HEK293 (cell line): ENCODE measurements at regions not wholly inside any gene's neighbourhood (a gene's known extent, or its start where the extent isn't known, plus 50 kb on each side); places are given as distances from the start of the nearest gene placed in this dataset.

Experiments used
- ZNF132 ChIP-seq: fragments of 450-650 bp; formaldehyde crosslinking; IDR thresholded peaks from 2 replicates; pipeline ENCODE4 v1.5.1; 2017; ENCODE audit warnings: missing biosample characterization, missing genetic modification characterization, borderline replicate concordance
- ZNF311 ChIP-seq: fragments of 450-650 bp; formaldehyde crosslinking; IDR thresholded peaks from 2 replicates; pipeline ENCODE4 v1.5.1; 2017; ENCODE audit warnings: missing biosample characterization, missing genetic modification characterization, borderline replicate concordance
- ZNF366 ChIP-seq: fragments of 450-650 bp; formaldehyde crosslinking; conservative IDR thresholded peaks from 2 replicates; pipeline ENCODE4 v1.5.1; 2016; ENCODE audit warnings: missing biosample characterization, missing genetic modification characterization
- ZNF548 ChIP-seq: fragments of 450-650 bp; formaldehyde crosslinking; IDR thresholded peaks from 2 replicates; pipeline ENCODE4 v1.5.1; 2016; ENCODE audit warnings: missing biosample characterization, missing genetic modification characterization
- TF ChIP-seq, protein P1 (sequence below): fragments of 450-650 bp; formaldehyde crosslinking; IDR thresholded peaks from 2 replicates; pipeline ENCODE4 v1.5.1; 2016; ENCODE audit warnings: missing biosample characterization, missing genetic modification characterization
- TF ChIP-seq, protein P2 (sequence below): fragments of 450-650 bp; formaldehyde crosslinking; IDR thresholded peaks from 2 replicates; pipeline ENCODE4 v1.5.1; 2017; ENCODE audit warnings: missing biosample characterization, missing genetic modification characterization
- TF ChIP-seq, protein P3 (sequence below): fragments of 450-650 bp; formaldehyde crosslinking; IDR thresholded peaks from 2 replicates; pipeline ENCODE4 v1.5.1; 2016; ENCODE audit warnings: missing biosample characterization, missing genetic modification characterization
- TF ChIP-seq, protein P4 (sequence below): fragments of 450-650 bp; formaldehyde crosslinking; IDR thresholded peaks from 2 replicates; pipeline ENCODE4 v1.5.1; 2017; ENCODE audit warnings: missing biosample characterization, missing genetic modification characterization
- TF ChIP-seq, protein P5 (sequence below): fragments of 450-650 bp; formaldehyde crosslinking; IDR thresholded peaks from 2 replicates; pipeline ENCODE4 v1.5.1; 2016; ENCODE audit warnings: missing biosample characterization, missing genetic modification characterization

DNA sequence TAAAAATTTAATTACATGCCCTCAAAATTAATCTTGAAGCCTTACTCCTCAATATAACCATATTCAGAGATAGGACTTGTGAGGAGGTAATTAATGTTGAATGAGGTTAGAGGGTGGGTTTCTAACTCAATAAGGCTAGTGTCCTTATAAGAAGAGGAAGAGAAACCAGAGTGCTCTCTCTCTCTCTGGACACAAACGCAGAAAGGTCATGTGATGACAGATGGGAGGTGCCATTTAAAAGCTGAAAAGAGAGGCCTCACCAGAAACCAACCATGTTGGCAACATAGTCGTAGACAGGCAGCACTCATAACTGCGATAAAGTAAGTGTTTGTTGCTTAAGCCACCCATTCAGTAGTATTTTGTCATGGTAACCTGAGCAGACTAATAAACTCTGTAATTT, 378.5 kb upstream of the LMO3 start:
- TF ChIP-seq, protein P1, sequence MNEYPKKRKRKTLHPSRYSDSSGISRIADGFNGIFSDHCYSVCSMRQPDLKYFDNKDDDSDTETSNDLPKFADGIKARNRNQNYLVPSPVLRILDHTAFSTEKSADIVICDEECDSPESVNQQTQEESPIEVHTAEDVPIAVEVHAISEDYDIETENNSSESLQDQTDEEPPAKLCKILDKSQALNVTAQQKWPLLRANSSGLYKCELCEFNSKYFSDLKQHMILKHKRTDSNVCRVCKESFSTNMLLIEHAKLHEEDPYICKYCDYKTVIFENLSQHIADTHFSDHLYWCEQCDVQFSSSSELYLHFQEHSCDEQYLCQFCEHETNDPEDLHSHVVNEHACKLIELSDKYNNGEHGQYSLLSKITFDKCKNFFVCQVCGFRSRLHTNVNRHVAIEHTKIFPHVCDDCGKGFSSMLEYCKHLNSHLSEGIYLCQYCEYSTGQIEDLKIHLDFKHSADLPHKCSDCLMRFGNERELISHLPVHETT (tag by site-specific recombination), result no peak
- no peak for TF ChIP-seq ZNF548 (tag by site-specific recombination)
- TF ChIP-seq, protein P2, sequence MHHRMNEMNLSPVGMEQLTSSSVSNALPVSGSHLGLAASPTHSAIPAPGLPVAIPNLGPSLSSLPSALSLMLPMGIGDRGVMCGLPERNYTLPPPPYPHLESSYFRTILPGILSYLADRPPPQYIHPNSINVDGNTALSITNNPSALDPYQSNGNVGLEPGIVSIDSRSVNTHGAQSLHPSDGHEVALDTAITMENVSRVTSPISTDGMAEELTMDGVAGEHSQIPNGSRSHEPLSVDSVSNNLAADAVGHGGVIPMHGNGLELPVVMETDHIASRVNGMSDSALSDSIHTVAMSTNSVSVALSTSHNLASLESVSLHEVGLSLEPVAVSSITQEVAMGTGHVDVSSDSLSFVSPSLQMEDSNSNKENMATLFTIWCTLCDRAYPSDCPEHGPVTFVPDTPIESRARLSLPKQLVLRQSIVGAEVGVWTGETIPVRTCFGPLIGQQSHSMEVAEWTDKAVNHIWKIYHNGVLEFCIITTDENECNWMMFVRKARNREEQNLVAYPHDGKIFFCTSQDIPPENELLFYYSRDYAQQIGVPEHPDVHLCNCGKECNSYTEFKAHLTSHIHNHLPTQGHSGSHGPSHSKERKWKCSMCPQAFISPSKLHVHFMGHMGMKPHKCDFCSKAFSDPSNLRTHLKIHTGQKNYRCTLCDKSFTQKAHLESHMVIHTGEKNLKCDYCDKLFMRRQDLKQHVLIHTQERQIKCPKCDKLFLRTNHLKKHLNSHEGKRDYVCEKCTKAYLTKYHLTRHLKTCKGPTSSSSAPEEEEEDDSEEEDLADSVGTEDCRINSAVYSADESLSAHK (tag by site-specific recombination), result no peak
- TF ChIP-seq ZNF132 (tag by site-specific recombination), result no peak
- TF ChIP-seq, protein P3, sequence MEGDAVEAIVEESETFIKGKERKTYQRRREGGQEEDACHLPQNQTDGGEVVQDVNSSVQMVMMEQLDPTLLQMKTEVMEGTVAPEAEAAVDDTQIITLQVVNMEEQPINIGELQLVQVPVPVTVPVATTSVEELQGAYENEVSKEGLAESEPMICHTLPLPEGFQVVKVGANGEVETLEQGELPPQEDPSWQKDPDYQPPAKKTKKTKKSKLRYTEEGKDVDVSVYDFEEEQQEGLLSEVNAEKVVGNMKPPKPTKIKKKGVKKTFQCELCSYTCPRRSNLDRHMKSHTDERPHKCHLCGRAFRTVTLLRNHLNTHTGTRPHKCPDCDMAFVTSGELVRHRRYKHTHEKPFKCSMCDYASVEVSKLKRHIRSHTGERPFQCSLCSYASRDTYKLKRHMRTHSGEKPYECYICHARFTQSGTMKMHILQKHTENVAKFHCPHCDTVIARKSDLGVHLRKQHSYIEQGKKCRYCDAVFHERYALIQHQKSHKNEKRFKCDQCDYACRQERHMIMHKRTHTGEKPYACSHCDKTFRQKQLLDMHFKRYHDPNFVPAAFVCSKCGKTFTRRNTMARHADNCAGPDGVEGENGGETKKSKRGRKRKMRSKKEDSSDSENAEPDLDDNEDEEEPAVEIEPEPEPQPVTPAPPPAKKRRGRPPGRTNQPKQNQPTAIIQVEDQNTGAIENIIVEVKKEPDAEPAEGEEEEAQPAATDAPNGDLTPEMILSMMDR (tag by site-specific recombination), result no peak
- TF ChIP-seq, protein P4, sequence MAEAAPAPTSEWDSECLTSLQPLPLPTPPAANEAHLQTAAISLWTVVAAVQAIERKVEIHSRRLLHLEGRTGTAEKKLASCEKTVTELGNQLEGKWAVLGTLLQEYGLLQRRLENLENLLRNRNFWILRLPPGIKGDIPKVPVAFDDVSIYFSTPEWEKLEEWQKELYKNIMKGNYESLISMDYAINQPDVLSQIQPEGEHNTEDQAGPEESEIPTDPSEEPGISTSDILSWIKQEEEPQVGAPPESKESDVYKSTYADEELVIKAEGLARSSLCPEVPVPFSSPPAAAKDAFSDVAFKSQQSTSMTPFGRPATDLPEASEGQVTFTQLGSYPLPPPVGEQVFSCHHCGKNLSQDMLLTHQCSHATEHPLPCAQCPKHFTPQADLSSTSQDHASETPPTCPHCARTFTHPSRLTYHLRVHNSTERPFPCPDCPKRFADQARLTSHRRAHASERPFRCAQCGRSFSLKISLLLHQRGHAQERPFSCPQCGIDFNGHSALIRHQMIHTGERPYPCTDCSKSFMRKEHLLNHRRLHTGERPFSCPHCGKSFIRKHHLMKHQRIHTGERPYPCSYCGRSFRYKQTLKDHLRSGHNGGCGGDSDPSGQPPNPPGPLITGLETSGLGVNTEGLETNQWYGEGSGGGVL (tag by site-specific recombination), result no peak
- TF ChIP-seq ZNF366, result no peak
- TF ChIP-seq, protein P5, sequence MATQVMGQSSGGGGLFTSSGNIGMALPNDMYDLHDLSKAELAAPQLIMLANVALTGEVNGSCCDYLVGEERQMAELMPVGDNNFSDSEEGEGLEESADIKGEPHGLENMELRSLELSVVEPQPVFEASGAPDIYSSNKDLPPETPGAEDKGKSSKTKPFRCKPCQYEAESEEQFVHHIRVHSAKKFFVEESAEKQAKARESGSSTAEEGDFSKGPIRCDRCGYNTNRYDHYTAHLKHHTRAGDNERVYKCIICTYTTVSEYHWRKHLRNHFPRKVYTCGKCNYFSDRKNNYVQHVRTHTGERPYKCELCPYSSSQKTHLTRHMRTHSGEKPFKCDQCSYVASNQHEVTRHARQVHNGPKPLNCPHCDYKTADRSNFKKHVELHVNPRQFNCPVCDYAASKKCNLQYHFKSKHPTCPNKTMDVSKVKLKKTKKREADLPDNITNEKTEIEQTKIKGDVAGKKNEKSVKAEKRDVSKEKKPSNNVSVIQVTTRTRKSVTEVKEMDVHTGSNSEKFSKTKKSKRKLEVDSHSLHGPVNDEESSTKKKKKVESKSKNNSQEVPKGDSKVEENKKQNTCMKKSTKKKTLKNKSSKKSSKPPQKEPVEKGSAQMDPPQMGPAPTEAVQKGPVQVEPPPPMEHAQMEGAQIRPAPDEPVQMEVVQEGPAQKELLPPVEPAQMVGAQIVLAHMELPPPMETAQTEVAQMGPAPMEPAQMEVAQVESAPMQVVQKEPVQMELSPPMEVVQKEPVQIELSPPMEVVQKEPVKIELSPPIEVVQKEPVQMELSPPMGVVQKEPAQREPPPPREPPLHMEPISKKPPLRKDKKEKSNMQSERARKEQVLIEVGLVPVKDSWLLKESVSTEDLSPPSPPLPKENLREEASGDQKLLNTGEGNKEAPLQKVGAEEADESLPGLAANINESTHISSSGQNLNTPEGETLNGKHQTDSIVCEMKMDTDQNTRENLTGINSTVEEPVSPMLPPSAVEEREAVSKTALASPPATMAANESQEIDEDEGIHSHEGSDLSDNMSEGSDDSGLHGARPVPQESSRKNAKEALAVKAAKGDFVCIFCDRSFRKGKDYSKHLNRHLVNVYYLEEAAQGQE (tag by site-specific recombination), result no peak
- TF ChIP-seq ZNF311, result no peak
